Mesenchymal stem cell (in vitro differentiated cells and primary cell): ENCODE measurements at regions not wholly inside any gene's neighbourhood (a gene's known extent, or its start where the extent isn't known, plus 50 kb on each side); places are given as distances from the start of the nearest gene placed in this dataset.

Source experiments
- DNase-seq: peaks from one replicate; pipeline ENCODE4 v3.0.0-alpha.2; 2013
- H2AFZ ChIP-seq: one replicate; pipeline ENCODE4 v1.6.1; 2013; ENCODE audit warnings: low read depth, mild to moderate bottlenecking, control low read depth, inconsistent platforms, low read length, moderate library complexity
- H2AK5ac ChIP-seq: 2 replicates; pipeline ENCODE4 v1.6.1; 2013; ENCODE audit warnings: low read length, moderate library complexity, mild to moderate bottlenecking, inconsistent platforms; ENCODE audit not compliant: severe bottlenecking
- H2BK120ac ChIP-seq: one replicate; pipeline ENCODE4 v1.6.1; 2013; ENCODE audit warnings: low read depth, mild to moderate bottlenecking, inconsistent platforms, low read length, moderate library complexity
- H2BK12ac ChIP-seq, 2 experiments: one replicate each; pipeline ENCODE4 v1.6.1; 2013; ENCODE audit warnings: inconsistent platforms in 2 of 2, low read length in 2 of 2, mild to moderate bottlenecking in 2 of 2, moderate library complexity in 2 of 2, control low read depth in 1 of 2
- H2BK15ac ChIP-seq: one replicate; pipeline ENCODE4 v1.6.1; 2013; ENCODE audit warnings: mild to moderate bottlenecking, low read depth, inconsistent platforms; ENCODE audit not compliant: poor library complexity, severe bottlenecking
- H2BK5ac ChIP-seq: 2 replicates; pipeline ENCODE4 v1.6.1; 2013; ENCODE audit warnings: low read depth, mild to moderate bottlenecking, low read length, control low read depth, inconsistent platforms; ENCODE audit not compliant: poor library complexity, severe bottlenecking
- H3K14ac ChIP-seq, 2 experiments: one replicate each; pipeline ENCODE4 v1.6.1; 2013; ENCODE audit warnings: inconsistent platforms in 2 of 2, low read length in 2 of 2, control low read depth in 1 of 2, mild to moderate bottlenecking in 1 of 2, moderate library complexity in 1 of 2
- H3K18ac ChIP-seq, 2 experiments: one replicate each; pipeline ENCODE4 v1.6.1; 2013; ENCODE audit warnings: inconsistent platforms in 2 of 2, low read length in 2 of 2, control low read depth in 1 of 2, low read depth in 1 of 2, mild to moderate bottlenecking in 1 of 2
- H3K23ac ChIP-seq, 2 experiments: one replicate each; pipeline ENCODE4 v1.6.1; 2013; ENCODE audit warnings: inconsistent platforms in 2 of 2, low read length in 2 of 2, mild to moderate bottlenecking in 2 of 2, moderate library complexity in 2 of 2, control low read depth in 1 of 2
- H3K27ac ChIP-seq: 2 replicates; pipeline ENCODE4 v1.5.1; 2013; ENCODE audit warnings: mild to moderate bottlenecking, moderate library complexity, low read length, control low read depth, inconsistent platforms; ENCODE audit not compliant: poor library complexity, severe bottlenecking
- H3K27me3 ChIP-seq, 2 experiments: 2 replicates each; pipeline versions ENCODE4 v1.6.1 to v1.7.0; 2013; ENCODE audit warnings: low read length in 2 of 2, mild to moderate bottlenecking in 2 of 2, moderate library complexity in 2 of 2, control low read depth in 1 of 2, inconsistent platforms in 1 of 2; ENCODE audit not compliant: control insufficient read depth in 1 of 2, insufficient read depth in 1 of 2
- H3K36me3 ChIP-seq, 2 experiments: 2 replicates each; pipeline versions ENCODE4 v1.6.1 to v1.7.0; 2013; ENCODE audit warnings: low read length in 2 of 2, control low read depth in 1 of 2, inconsistent platforms in 1 of 2, low read depth in 1 of 2, mild to moderate bottlenecking in 1 of 2; ENCODE audit not compliant: insufficient read depth in 2 of 2, control insufficient read depth in 1 of 2
- H3K4ac ChIP-seq, 2 experiments: one replicate each; pipeline ENCODE4 v1.6.1; 2013; ENCODE audit warnings: inconsistent platforms in 2 of 2, low read length in 2 of 2, mild to moderate bottlenecking in 2 of 2, moderate library complexity in 2 of 2, control low read depth in 1 of 2, low read depth in 1 of 2
- H3K4me1 ChIP-seq: 2 replicates; pipeline ENCODE4 v1.6.1; 2013; ENCODE audit warnings: low read depth, low read length, control low read depth; ENCODE audit not compliant: control insufficient read depth, insufficient read depth
- H3K4me2 ChIP-seq: 2 replicates; pipeline ENCODE4 v1.6.1; 2013; ENCODE audit warnings: low read length, mild to moderate bottlenecking, inconsistent platforms; ENCODE audit not compliant: poor library complexity, severe bottlenecking
- H3K4me3 ChIP-seq, 2 experiments: 2 replicates each; pipeline versions ENCODE4 v1.5.1 to v1.7.0; 2013; ENCODE audit warnings: low read length in 2 of 2, mild to moderate bottlenecking in 2 of 2, control low read depth in 1 of 2, low read depth in 1 of 2; ENCODE audit not compliant: insufficient read depth in 1 of 2
- H3K79me1 ChIP-seq: replicated peaks from 2 replicates; pipeline ENCODE4 v1.6.1; 2013; ENCODE audit warnings: mild to moderate bottlenecking, control low read depth, low read length, inconsistent platforms; ENCODE audit not compliant: poor library complexity, severe bottlenecking
- H3K9ac ChIP-seq: 2 replicates; pipeline ENCODE4 v1.7.0; 2013; ENCODE audit warnings: mild to moderate bottlenecking, low read length, moderate library complexity
- H3K9me3 ChIP-seq: 2 replicates; pipeline ENCODE4 v1.7.0; 2013; ENCODE audit warnings: mild to moderate bottlenecking, low read length; ENCODE audit not compliant: control insufficient read depth
- H4K8ac ChIP-seq: one replicate; pipeline ENCODE4 v1.6.1; 2013; ENCODE audit warnings: inconsistent platforms, mild to moderate bottlenecking, low read length, moderate library complexity
- H4K91ac ChIP-seq: one replicate; pipeline ENCODE4 v1.6.1; 2013; ENCODE audit warnings: mild to moderate bottlenecking, low read length, inconsistent platforms
- WGBS: methylation state at CpG from one replicate; pipeline ENCODE4 v1.1.7; 2013; ENCODE audit warnings: mixed read lengths; 5-methylcytosine and 5-hydroxymethylcytosine counted together

- H3K4me1 ChIP-seq: no peaks in the 10 kb centered on the region
- no peak overlapping the region for H3K9ac ChIP-seq
- no peak overlapping the region for H2BK12ac ChIP-seq
- no peaks in the 10 kb centered on the region for H3K27me3 ChIP-seq
- no peak overlapping the region for H2BK15ac ChIP-seq
- no peak overlapping the region for H3K4ac ChIP-seq
- WGBS: 96% methylated on average over 3 of the region's 5 CpGs
- H3K36me3 ChIP-seq: no peaks in the 10 kb centered on the region
- no peak overlapping the region for H4K8ac ChIP-seq
- no peak overlapping the region for H3K4me3 ChIP-seq
- H2BK5ac ChIP-seq: no peak overlapping the region
- peaks cover 12% of the 10 kb centered on the region for H3K9me3 ChIP-seq
- no peak overlapping the region for H3K27ac ChIP-seq
- H3K4me2 ChIP-seq: no peak overlapping the region
- H3K79me1 ChIP-seq: no peaks in the 10 kb centered on the region
- no peak overlapping the region for H3K14ac ChIP-seq
- DNase-seq: no peak
- H4K91ac ChIP-seq: no peak overlapping the region
- no peak overlapping the region for H2AK5ac ChIP-seq
- no peak overlapping the region for H2AFZ ChIP-seq
- H2BK120ac ChIP-seq: no peak overlapping the region
- no peak overlapping the region for H3K18ac ChIP-seq
- no peak overlapping the region for H3K23ac ChIP-seq
These were observed 1586.1 kb downstream of the NCAM2 start for GRCh38 chr21:22584308-22584707.

GRCh38 chr21:22585558-22585957 is 1587.3 kb downstream of the NCAM2 start:
- no peaks in the 10 kb centered on the region for H3K27me3 ChIP-seq
- no peak overlapping the region for H3K4me2 ChIP-seq
- H3K79me1 ChIP-seq: no peaks in the 10 kb centered on the region
- H3K23ac ChIP-seq: no peak overlapping the region
- H3K18ac ChIP-seq: no peak overlapping the region
- no peak overlapping the region for H2BK15ac ChIP-seq
- no peak overlapping the region for H2AFZ ChIP-seq
- no peak overlapping the region for H4K91ac ChIP-seq
- H3K36me3 ChIP-seq: no peaks in the 10 kb centered on the region
- no peak overlapping the region for H3K9ac ChIP-seq
- no peaks in the 10 kb centered on the region for H3K4me1 ChIP-seq
- H2BK120ac ChIP-seq: no peak overlapping the region
- WGBS: 77% methylated on average over 3 of the region's 4 CpGs
- H4K8ac ChIP-seq: no peak overlapping the region
- no peak overlapping the region for H3K4me3 ChIP-seq
- H2BK12ac ChIP-seq: no peak overlapping the region
- H3K27ac ChIP-seq: no peak overlapping the region
- no peak for DNase-seq
- no peak overlapping the region for H3K4ac ChIP-seq
- H3K9me3 ChIP-seq: peaks cover 9% of the 10 kb centered on the region
- no peak overlapping the region for H3K14ac ChIP-seq
- H2AK5ac ChIP-seq: no peak overlapping the region
- no peak overlapping the region for H2BK5ac ChIP-seq

- no peaks in the 10 kb centered on the region for H3K36me3 ChIP-seq
- no peak overlapping the region for H4K91ac ChIP-seq
- no peak overlapping the region for H3K27ac ChIP-seq
- H3K23ac ChIP-seq: no peak overlapping the region
- no peaks in the 10 kb centered on the region for H3K27me3 ChIP-seq
- H3K18ac ChIP-seq: no peak overlapping the region
- WGBS: 89% methylated on average over 28 of the region's 31 CpGs
- no peak overlapping the region for H2AK5ac ChIP-seq
- no peaks in the 10 kb centered on the region for H3K4me1 ChIP-seq
- peaks cover 8% of the 10 kb centered on the region for H3K9me3 ChIP-seq
- DNase-seq: no peak
- no peak overlapping the region for H2BK12ac ChIP-seq
- no peak overlapping the region for H3K4me3 ChIP-seq
- no peak overlapping the region for H4K8ac ChIP-seq
- H3K79me1 ChIP-seq: no peaks in the 10 kb centered on the region
- no peak overlapping the region for H3K4ac ChIP-seq
- no peak overlapping the region for H2BK5ac ChIP-seq
- H3K14ac ChIP-seq: no peak overlapping the region
- no peak overlapping the region for H2BK120ac ChIP-seq
- no peak overlapping the region for H3K9ac ChIP-seq
- no peak overlapping the region for H3K4me2 ChIP-seq
- no peak overlapping the region for H2AFZ ChIP-seq
- no peak overlapping the region for H2BK15ac ChIP-seq
These were observed 1599.5 kb downstream of the NCAM2 start for GRCh38 chr21:22597660-22598255.

GRCh38 chr21:22609802-22610201 is 1611.6 kb downstream of the NCAM2 start:
- H3K36me3 ChIP-seq: no peaks in the 10 kb centered on the region
- no peak overlapping the region for H3K4me2 ChIP-seq
- no peaks in the 10 kb centered on the region for H3K27me3 ChIP-seq
- no peaks in the 10 kb centered on the region for H3K4me1 ChIP-seq
- no peak for DNase-seq
- H2AFZ ChIP-seq: no peak overlapping the region
- no peak overlapping the region for H3K4me3 ChIP-seq
- no peak overlapping the region for H2BK12ac ChIP-seq
- H4K91ac ChIP-seq: no peak overlapping the region
- H2BK15ac ChIP-seq: no peak overlapping the region
- H2BK5ac ChIP-seq: no peak overlapping the region
- no peak overlapping the region for H3K9ac ChIP-seq
- no peaks in the 10 kb centered on the region for H3K79me1 ChIP-seq
- no peak overlapping the region for H3K14ac ChIP-seq
- H2AK5ac ChIP-seq: no peak overlapping the region
- no peak overlapping the region for H3K4ac ChIP-seq
- H3K18ac ChIP-seq: no peak overlapping the region
- no peak overlapping the region for H3K27ac ChIP-seq
- H3K23ac ChIP-seq: no peak overlapping the region
- no CpG with 5 or more reads among the region's 3 CpGs for WGBS
- H2BK120ac ChIP-seq: no peak overlapping the region
- H4K8ac ChIP-seq: no peak overlapping the region
- H3K9me3 ChIP-seq: peaks cover 4% of the 10 kb centered on the region
